RKO (cell line): ENCODE measurements at regions not wholly inside any gene's neighbourhood (a gene's known extent, or its start where the extent isn't known, plus 50 kb on each side); places are given as distances from the start of the nearest gene placed in this dataset.

Experiments
- DNase-seq: peaks from one replicate; pipeline ENCODE4 v3.0.0-alpha.2; 2016; ENCODE audit warnings: low spot score

GRCh38 chr5:113902917-113903660 is 389.6 kb downstream of the YTHDC2 start:
- no peak for DNase-seq

DNA sequence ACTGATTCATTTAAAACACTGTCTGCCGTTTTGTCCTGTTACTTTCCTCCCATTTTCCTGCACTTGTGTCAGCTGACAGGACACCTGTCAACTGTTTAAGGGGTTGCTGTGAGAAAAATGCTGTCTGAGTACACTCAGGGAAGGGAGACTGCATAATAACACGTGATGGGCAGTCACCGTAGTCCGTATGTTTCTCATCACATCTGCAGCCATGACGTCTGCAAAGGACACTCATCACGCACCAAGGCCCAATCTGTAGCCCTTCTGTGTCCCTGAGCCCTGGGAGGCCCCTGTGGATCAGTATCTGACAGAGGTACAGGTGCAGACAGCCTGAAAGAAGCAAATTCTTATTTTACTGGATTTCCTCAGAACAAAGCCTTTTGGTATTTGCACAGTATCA is 396.3 kb downstream of the YTHDC2 start:
- DNase-seq = no peak

GRCh38 chr5:113917997-113918396 is 404.5 kb downstream of the YTHDC2 start:
- DNase-seq = no peak

- DNase-seq = peak; percentile 5
Measured at GRCh38 chr5:113922343-113922742, 408.8 kb downstream of the YTHDC2 start.

DNA sequence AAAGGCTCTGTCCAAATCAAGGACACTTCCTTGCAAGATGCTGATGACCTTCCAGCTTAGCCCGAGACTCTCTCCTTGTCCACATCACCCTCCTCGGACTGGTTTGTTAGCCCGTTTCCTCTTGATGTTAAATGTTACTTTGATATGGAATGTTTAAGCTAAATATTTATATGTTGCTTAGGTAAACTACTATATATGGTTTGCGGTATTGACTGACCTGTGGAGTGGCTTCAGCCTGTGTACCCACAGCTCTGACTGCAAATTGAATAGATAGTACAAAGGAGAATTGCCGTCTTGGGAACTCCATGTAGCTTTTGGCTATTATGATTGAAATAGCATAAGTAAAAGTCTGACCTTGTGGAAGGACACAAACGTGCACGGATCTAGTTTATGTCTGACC is 422.0 kb downstream of the YTHDC2 start:
- DNase-seq = no peak

GRCh38 chr5:113937301-113937700 is 423.8 kb downstream of the YTHDC2 start:
- DNase-seq = no peak

DNA sequence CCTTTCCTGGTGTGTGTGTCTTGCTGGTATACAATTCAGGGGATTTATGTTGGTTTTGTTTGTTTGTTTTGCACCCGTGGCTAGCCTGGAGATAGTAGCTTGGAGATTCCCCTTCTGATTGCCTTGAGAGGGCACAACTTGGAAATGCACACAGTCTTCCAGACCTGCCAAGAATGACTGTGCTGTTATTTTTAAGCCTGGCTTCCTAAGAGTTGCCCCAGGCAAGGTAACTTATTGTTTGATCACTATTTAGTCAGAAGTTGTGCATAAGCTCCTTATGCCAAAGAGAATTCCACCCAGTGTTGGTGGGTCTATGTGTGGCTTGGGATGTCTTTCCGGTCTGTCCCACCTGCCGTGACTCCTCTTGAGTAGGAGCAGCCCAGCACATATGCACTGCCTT is 421.9 kb upstream of the KCNN2 start:
- no peak for DNase-seq

- DNase-seq = no peak
Measured at GRCh38 chr5:113950186-113950585, 411.7 kb upstream of the KCNN2 start.

DNA sequence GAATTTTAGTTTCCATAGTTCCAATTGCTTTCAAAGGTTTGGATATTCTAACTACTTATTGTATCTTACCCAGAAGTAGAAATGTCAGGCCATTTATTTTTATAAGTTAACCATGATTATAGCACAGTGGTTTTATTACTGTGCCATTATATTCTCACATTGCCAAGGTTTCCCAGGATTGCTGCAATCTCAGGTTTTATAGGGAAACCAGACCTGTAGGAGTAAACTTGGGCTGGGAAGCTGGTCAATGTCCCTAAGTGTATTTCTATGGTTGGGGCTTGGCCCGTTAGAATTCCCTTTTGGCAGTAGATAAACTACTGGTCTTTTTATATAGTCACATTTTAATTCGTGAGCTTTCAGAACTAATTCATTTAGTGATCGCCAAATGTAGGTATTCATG is 396.6 kb upstream of the KCNN2 start:
- DNase-seq = no peak

GRCh38 chr5:113969901-113970300 is 392.0 kb upstream of the KCNN2 start:
- DNase-seq = no peak

DNA sequence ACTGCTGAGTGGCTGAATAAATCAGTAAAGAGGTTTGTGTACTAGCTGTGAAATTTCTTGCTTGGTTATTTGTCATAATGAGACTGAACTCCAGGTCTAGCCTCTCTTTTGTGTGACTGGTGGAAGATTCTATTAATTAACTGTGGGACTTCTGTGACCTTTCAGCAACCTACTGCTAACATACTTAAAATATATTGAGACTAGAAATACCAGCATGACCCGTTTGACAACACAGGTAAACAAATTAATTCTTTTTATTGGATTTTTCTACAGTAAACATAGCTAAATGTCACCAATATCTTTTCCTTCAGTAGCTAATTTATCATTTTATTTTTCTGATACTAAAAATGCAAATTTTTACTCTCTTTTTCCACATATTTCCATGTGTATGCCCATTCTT is 390.4 kb upstream of the KCNN2 start:
- no peak for DNase-seq

DNA sequence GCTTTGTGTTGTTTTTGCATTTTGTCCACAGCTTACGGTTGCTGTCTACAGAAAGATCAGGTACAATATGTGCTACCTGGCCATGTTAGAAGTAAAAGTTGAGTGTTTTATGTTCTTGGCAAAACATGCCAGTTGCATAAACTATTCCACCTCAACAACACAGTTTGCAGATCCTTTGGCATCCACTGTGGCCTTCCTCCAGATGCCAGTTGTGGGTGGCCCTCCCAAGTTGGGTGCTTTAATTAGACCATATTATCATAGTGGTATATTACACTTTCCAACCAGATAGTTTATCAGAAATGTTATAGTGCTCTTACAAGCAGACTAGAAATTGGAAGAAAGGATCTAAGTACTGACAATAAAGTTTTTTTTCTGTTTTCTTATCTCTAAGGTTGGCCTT is 386.9 kb upstream of the KCNN2 start:
- no peak for DNase-seq

GRCh38 chr5:113984928-113985327 is 376.9 kb upstream of the KCNN2 start:
- DNase-seq = no peak

DNA sequence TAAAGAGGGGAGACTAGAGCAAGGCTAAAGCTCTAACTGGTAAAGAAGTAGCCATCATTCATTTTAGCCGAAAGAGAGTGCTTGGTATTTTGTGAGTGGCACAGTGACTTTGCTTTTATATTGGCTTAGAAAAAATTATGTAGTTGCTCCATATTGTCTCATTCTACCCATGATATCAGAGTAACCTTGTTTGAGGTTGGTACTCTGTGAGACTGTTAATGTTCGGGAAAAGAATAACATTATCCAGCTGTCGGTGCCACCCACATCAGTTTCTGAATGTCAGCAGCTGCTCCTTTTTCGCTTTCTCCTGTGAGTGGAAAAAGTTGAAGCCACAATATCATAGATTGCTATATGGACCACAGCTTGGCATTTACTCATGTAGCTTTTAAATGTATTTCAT is 376.4 kb upstream of the KCNN2 start:
- no peak for DNase-seq

DNA sequence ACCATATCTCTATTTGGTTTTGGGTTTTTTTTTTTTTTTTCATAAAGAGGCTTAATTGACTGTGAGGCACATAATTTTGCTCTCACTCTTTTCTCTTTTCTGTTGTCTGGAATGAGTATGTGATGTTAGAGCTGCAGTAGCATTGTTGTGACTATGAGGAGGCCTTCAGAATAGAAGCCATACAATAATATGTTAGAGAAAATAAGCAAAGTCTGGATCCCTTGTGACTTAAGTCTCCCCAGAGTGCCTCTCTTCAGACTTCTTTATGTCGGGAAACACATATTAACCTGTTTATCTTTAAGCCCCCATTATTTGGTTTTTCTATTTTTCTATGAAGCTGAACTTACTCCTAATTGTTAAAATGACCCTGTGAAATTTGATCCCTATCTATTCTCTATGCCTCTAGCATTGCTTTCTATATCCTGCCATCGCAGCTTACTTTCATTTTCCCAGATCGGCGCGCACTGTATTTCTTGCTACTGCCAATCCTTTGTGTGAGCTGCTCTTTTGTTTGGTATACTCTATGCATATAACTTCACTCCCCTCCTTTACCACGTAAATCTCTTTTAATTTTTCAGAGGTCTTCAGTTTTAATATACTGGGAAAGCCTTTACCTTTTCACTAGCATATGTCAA is 372.5 kb upstream of the KCNN2 start:
- DNase-seq = peak; percentile 14

- DNase-seq = peak; percentile 30
Measured at GRCh38 chr5:113989913-113990305, 372.0 kb upstream of the KCNN2 start.

DNA sequence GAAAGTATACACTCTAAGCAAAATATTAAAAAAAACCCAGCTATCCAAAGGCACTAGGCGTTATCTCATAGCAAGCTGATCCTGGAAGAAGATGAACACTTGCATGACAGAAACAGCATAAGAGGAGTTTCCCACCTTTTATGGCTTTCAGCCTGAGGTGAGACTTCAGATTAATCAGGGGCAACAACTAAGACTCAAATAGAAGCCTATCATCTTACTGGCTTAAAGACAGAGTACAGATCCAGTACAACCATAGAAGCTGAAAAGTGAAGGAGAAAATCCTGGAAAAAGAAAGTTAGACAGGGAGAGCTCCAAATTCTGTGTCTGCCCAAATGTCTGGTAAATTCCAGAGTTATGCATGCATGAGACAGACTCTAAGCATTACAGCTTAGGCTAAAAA is 360.8 kb upstream of the KCNN2 start:
- DNase-seq = no peak

DNA sequence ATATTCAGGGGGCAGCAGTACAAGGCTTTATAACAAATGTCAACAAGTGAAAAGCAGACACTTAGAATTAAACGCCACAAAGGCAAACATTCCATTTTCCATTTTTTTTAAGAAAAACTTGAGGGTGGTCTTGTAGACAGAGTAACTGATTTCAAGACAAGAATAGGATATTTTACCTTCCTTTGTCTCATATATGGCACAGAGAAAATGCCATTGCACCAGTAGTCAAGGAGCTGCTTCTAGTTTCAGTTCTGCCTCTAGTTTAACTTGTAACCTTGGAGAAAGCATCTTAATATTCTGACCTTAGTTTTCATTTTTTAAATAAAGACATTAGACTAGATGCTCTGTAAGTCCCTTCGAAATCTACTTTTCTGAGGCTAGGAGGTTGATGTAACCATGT is 355.3 kb upstream of the KCNN2 start:
- no peak for DNase-seq

- no peak for DNase-seq
Measured at GRCh38 chr5:114007678-114008077, 354.2 kb upstream of the KCNN2 start.

DNA sequence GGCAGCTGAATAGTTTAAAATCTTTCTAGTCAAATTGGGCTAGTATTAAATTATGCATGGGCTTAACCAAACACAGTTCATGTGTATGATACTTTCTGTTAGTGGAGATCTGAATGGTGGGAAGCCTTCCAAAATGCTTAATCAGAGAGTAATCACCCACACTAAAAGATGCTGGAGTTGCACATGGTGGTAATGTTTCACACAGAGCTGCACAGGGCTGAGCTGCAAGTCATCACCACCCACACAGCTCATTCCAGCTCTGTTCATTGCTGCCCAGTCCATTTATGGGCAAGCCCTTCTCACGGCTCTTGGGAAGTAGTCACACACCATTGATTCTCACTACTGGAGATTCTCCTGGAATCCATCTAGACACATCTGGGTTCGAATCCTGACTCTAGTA is 351.5 kb upstream of the KCNN2 start:
- peak; percentile 81 for DNase-seq

- DNase-seq = no peak
Measured at GRCh38 chr5:114018186-114018585, 343.7 kb upstream of the KCNN2 start.

GRCh38 chr5:114038756-114039155 is 323.1 kb upstream of the KCNN2 start:
- DNase-seq = no peak

DNA sequence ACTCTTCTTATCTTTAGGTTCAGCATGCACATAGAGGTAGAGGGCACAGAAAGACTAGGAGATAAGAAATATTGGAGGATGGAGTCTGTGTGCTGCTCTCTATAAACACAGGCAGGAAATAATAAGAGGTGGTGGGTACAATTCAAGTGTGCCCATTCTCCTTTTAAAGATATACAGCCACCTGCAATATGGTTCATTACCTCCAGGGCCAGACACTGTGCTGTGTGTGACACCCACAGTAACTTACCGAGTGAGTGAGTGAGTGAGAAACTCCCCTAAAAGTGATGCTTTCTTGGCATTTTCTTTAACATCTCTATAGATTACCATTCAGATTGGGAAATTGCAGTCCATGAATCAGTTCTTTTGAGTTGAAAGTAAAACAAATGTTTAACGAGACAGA is 311.8 kb upstream of the KCNN2 start:
- DNase-seq = no peak

GRCh38 chr5:114053372-114053771 is 308.5 kb upstream of the KCNN2 start:
- no peak for DNase-seq
